ENCODE measurements at regions not wholly inside any gene's neighbourhood (a gene's known extent, or its start where the extent isn't known, plus 50 kb on each side); places are given as distances from the start of the nearest gene placed in this dataset.

GRCh38 chr5:4159681-4160080, 564.0 kb downstream of the IRX1 start:
- TF ChIP-seq GATA2 (IDR thresholded peaks at IDR 0.05; ENCODE audit: low read depth, low read length) (no peak), GATA3 (IDR thresholded peaks at IDR 0.05; ENCODE audit: low read depth, low read length) (no peak)
